Ureter (tissue), 1 donor: ENCODE measurements at regions not wholly inside any gene's neighbourhood (a gene's known extent, or its start where the extent isn't known, plus 50 kb on each side); places are given as distances from the start of the nearest gene placed in this dataset.
"Not testable (repeated sequence)": the region's sequence is repeated elsewhere in the genome, so short reads cannot be mapped to it uniquely, and the experiment has no call there.

Experiments used
- DNase-seq: peaks from one replicate; pipeline ENCODE4 v3.0.0-alpha.2; 2020; ENCODE audit warnings: low spot score
- donor health status: DM: yes; HTN: yes; CAD: no.

GRCh38 chr9:80771555-80772347 is 917.6 kb downstream of the TLE1 start:
- no peak for DNase-seq

DNA sequence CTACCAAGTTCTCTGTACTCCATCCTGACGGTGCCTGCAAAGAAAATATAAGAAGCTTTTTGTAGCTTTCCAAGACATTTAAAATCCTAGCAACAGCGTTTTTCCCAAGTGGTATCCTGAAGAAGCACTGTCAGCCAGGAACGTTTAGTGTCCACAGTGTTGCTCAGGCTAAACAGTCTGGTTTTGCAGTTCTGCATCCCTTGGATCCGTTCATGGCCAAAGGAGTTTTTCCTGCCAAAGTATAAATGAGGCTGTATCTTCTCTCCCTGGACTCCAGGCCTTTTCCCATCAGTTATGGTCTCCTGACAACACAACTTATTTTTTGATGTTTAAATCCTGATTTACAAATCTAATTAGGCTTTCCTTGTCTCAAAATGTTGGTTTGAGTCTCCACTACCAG is 925.8 kb downstream of the TLE1 start:
- no peak for DNase-seq

- no peak for DNase-seq
These were observed 933.8 kb downstream of the TLE1 start for GRCh38 chr9:80755586-80755985.

DNA sequence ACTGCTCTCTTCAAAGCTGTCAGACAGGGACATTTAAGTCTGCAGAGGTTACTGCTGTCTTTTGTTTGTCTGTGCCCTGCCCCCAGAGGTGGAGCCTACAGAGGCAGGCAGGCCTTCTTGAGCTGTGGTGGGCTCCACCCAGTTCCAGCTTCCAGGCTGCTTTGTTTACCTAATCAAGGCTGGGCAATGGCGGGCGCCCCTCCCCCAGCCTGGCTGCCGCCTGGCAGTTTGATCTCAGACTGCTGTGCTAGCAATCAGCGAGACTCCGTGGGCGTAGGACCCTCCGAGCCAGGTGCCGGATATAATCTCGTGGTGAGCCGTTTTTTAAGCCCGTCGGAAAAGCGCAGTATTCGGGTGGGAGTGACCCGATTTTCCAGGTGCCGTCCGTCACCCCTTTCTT is 942.3 kb downstream of the TLE1 start:
- DNase-seq, result not testable (repeated sequence)

DNA sequence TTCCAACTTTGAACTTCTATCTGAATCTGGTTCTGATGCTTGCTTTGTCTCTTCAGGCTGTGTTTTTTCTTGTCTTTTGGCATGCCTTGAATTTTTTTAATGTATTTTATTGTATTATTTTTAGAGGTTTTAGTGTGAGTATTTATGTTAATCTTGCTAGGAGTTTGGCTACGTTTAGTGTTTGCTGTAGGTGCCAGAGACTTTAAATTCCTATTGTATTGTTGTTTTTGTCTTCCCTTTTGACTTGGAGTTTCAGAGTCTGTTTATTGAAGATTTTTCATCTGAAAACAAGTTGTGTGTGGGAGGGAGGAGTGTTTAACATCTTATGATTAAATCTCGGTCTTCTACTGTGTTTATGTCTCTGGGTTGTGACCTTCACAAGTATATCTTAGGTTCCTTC is 956.8 kb downstream of the TLE1 start:
- DNase-seq, result no peak

- no peak for DNase-seq
These were observed 968.8 kb downstream of the TLE1 start for GRCh38 chr9:80720579-80720978.

GRCh38 chr9:80707120-80707519 is 982.2 kb downstream of the TLE1 start:
- no peak for DNase-seq

- no peak for DNase-seq
These were observed 988.3 kb downstream of the TLE1 start for GRCh38 chr9:80701061-80701460.

GRCh38 chr9:80699511-80699998 is 989.8 kb downstream of the TLE1 start:
- DNase-seq, result no peak

DNA sequence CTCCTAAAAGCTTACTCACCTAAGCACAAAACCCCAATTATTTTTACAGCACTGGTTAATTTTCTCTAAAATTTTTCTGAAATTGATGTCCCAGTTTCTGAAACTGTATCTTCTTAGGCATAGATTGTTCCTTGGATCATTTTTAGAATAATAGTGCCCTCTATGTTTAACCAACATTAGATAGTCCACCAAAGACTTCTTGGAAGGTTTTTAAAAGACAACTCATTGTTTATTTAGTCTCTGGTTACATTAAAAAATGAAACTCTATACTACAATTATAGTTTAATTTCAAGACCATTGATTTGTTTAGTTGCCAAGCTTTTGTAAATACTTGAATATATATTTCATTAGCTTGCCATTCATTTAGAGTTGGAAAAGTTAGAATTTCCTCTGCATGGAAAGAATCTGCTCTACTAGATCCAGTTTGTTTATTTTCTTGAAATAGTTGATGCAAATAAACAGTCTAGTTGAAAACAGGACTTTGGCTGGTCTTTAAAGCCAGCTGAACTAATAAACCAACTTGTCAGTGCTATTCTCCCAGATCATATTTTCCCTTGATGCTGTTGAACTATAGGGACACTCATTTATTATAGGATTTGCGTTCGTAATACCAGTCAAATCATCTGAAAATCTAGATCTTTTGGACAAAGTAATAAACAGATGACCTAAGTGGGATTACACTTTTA is 990.5 kb downstream of the TLE1 start:
- DNase-seq, result no peak

DNA sequence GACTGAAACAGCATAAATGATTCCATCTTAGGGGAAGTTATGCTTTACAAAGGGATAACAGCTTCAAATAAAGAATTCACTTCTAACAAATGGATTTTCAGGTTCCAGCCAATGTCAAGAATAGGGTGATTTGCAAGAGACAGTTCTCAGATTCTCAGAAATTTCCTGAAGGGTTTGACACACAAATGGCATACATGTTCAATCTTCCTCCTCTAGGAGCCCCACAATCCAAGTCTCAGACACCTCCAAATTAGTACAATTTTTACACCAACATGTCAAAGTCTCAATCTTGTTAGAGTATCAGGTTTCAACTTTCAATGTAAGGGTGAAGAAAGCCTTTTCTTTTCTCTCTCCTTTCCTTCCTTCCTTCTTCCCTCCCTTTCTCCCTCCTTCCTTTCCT is 996.6 kb downstream of the TLE1 start:
- no peak for DNase-seq

DNA sequence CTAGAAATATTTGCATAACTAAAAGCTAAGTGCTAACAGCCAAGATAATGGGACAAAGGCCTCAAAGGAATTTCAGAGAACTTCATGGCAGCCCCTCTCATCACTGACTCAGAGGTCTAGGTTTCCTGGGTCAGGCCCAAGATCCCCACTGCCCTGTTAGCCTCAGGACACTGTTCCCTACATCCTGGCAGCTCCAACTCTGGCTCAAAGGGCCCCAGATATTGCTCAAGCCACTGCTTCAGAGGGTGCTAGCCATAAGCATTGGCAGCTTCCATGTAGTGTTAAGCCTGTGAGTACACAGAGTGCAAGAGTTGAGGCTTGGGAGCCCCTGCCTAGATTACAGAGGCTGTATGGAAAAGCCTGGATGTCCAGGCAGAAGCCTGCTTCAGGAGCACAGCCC is 998.1 kb downstream of the TLE1 start:
- no peak for DNase-seq

DNA sequence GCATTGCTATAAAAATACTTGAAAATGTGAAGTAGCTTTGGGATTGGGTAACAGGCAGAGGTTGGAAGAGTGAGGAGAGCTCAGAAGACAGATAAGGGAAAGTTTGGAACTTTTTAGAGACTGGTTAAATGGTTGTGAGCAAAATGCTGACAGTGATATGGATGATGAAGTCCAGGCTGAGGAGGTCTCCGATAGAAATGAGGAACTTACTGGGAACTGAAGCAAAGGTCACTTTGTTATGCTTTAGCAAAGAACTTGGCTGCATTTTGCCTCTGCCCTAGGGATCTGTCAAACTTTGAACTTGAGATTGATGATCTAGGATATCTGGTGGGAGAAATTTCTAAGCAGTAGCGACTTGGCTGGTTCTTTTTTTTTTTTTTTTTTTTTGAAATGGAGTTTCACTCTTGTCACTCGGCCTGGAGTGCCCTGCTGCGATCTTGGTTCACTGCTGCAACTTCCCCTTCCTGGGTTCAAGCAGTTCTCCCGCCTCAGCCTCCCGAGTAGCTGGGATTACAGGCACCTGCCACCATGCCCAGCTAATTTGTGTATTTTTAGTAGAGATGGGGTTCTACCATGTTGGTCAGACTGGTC is 998.9 kb downstream of the TLE1 start:
- no peak for DNase-seq

GRCh38 chr9:80679916-80680315 is 1009.4 kb downstream of the TLE1 start:
- no peak for DNase-seq

GRCh38 chr9:80678906-80679305 is 1010.4 kb downstream of the TLE1 start:
- no peak for DNase-seq

DNA sequence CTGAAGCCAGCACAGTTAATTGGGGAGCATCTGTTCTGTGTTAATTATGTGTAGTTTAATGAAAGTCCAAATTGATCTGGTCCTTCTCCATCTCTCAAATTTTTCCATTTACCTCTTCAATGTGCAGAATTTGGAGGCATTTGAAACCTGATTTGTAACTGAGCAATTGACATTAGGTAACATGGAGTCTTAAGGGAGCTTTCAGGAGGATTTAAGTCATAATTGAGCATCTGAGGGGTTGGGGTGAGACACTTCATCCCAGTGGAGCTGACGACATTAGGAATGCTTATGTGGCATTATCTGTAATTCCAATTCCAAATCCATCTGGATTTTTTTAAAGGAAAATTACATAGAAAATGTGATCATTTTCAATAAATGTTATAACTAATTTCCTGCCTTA is 1015.9 kb downstream of the TLE1 start:
- DNase-seq, result no peak

DNA sequence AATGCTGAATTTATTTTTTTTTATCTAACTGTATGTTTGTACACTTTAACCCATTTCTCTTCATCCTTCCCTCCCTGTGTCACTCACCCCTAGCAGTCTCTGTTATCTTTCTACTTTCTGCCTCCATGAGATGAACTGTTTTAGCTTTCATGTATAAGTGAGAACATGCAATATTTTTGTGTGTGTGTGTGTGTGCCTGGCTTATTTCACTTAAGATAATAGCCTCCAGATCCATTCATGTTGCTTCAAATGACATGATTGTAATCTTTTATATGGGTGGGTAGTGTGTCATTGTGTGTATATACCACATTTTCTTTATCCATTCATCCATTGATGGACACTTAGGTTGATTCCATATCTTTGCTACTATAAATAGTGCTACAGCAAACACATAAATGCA is 1023.9 kb downstream of the TLE1 start:
- no peak for DNase-seq

GRCh38 chr9:80664327-80665210 is 1024.8 kb downstream of the TLE1 start:
- DNase-seq, result no peak

DNA sequence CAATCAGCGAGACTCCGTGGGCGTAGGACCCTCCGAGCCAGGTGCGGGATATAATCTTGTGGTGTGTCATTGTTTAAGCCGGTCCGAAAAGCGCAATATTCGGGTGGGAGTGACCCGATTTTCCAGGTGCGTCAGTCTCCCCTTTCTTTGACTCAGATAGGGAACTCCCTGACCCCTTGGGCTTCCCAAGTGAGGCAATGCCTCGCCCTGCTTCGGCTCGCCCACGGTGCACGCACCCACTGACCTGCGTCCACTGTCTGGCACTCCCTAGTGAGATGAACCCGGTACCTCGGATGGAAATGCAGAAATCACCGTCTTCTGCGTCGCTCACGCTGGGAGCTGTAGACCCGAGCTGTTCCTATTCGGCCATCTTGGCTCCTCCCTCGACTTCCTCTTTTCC is 1029.6 kb downstream of the TLE1 start:
- DNase-seq, result not testable (repeated sequence)

- no peak for DNase-seq
These were observed 1038.3 kb downstream of the TLE1 start for GRCh38 chr9:80651044-80651443.

GRCh38 chr9:80649496-80649895 is 1039.9 kb downstream of the TLE1 start:
- DNase-seq, result no peak

GRCh38 chr9:80649001-80649420 is 1040.3 kb downstream of the TLE1 start:
- DNase-seq, result no peak
